ENCODE measurements at regions not wholly inside any gene's neighbourhood (a gene's known extent, or its start where the extent isn't known, plus 50 kb on each side); places are given as distances from the start of the nearest gene placed in this dataset.

- no peak for DNase-seq (ENCODE audit: low read depth)
- TF ChIP-seq, protein P1, sequence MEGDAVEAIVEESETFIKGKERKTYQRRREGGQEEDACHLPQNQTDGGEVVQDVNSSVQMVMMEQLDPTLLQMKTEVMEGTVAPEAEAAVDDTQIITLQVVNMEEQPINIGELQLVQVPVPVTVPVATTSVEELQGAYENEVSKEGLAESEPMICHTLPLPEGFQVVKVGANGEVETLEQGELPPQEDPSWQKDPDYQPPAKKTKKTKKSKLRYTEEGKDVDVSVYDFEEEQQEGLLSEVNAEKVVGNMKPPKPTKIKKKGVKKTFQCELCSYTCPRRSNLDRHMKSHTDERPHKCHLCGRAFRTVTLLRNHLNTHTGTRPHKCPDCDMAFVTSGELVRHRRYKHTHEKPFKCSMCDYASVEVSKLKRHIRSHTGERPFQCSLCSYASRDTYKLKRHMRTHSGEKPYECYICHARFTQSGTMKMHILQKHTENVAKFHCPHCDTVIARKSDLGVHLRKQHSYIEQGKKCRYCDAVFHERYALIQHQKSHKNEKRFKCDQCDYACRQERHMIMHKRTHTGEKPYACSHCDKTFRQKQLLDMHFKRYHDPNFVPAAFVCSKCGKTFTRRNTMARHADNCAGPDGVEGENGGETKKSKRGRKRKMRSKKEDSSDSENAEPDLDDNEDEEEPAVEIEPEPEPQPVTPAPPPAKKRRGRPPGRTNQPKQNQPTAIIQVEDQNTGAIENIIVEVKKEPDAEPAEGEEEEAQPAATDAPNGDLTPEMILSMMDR (IDR thresholded peaks at IDR 0.05; ENCODE audit: insufficient read depth, low read depth, low read length, missing control alignments), result no peak
- no peak overlapping the region for H3K4me3 ChIP-seq (ENCODE audit: low read depth, low read length)
Observed at GRCh38 chr3:18061737-18062656, 319.6 kb upstream of the TBC1D5 start.

DNA sequence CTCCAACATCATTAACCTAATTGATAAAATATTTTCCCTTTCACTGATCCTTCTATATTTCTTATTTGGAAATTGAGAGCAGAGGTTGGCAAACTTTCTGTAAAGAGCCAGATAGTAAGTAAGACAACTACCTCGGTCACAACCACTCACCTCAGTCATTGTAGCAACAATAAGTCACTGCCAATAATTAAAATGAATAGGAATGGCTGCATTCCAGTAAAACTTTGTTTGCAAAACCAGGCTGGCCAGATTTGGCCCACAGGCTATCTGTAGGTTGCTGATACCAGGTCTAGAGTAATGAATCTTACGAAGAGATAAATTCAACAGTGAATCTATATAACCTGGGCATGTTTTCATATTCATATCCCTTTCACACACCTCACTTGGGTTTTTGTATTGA is 316.2 kb upstream of the TBC1D5 start:
- no peak overlapping the region for H3K4me3 ChIP-seq (ENCODE audit: low read depth, low read length)
- DNase-seq (ENCODE audit: low read depth), result no peak
- TF ChIP-seq, protein P1 (IDR thresholded peaks at IDR 0.05; ENCODE audit: insufficient read depth, low read depth, low read length, missing control alignments), result no peak

- TF ChIP-seq, protein P1 (IDR thresholded peaks at IDR 0.05; ENCODE audit: insufficient read depth, low read depth, low read length, missing control alignments), result no peak
Observed at GRCh38 chr3:18057471-18058091, 315.1 kb upstream of the TBC1D5 start.

GRCh38 chr3:18054625-18055024 is 312.2 kb upstream of the TBC1D5 start:
- DNase-seq (ENCODE audit: low read depth), result no peak
- TF ChIP-seq, protein P1 (IDR thresholded peaks at IDR 0.05; ENCODE audit: insufficient read depth, low read depth, low read length, missing control alignments), result no peak
- no peak overlapping the region for H3K4me3 ChIP-seq (ENCODE audit: low read depth, low read length)

More at GRCh38 chr3:18057471-18058091, 315.1 kb upstream of the TBC1D5 start:
- H3K4me3 ChIP-seq (ENCODE audit: low read depth, low read length), result no peak overlapping the region
- DNase-seq (ENCODE audit: low read depth), result no peak

GRCh38 chr3:18051306-18051705 is 308.9 kb upstream of the TBC1D5 start:
- TF ChIP-seq, protein P1 (IDR thresholded peaks at IDR 0.05; ENCODE audit: insufficient read depth, low read depth, low read length, missing control alignments), result no peak
- no peak for DNase-seq (ENCODE audit: low read depth)
- no peak overlapping the region for H3K4me3 ChIP-seq (ENCODE audit: low read depth, low read length)

GRCh38 chr3:18049096-18049495 is 306.7 kb upstream of the TBC1D5 start:
- H3K4me3 ChIP-seq (ENCODE audit: low read depth, low read length), result no peak overlapping the region
- DNase-seq (ENCODE audit: low read depth), result no peak
- TF ChIP-seq, protein P1 (IDR thresholded peaks at IDR 0.05; ENCODE audit: insufficient read depth, low read depth, low read length, missing control alignments), result no peak

Measured in GM12865 (cell line).